ENCODE measurements at regions not wholly inside any gene's neighbourhood (a gene's known extent, or its start where the extent isn't known, plus 50 kb on each side); places are given as distances from the start of the nearest gene placed in this dataset.

- TF ChIP-seq EZH2 (IDR thresholded peaks at IDR 0.05; ENCODE audit: insufficient read depth, poor library complexity, severe bottlenecking) (no peak), EZH2phosphoT487 (IDR thresholded peaks at IDR 0.05; ENCODE audit: insufficient read depth, low read depth) (no peak)
Observed at GRCh38 chr9:115972362-115972761, 181.2 kb upstream of the PAPPA start.
